H9 (cell line): ENCODE measurements at regions not wholly inside any gene's neighbourhood (a gene's known extent, or its start where the extent isn't known, plus 50 kb on each side); places are given as distances from the start of the nearest gene placed in this dataset.

ENCODE experiments used
- DNase-seq: peaks from one replicate; pipeline ENCODE4 v3.0.0-alpha.2; 2017
- H2AFZ ChIP-seq: one replicate; pipeline ENCODE4 v1.6.1; 2013; ENCODE audit warnings: mild to moderate bottlenecking, low read length, control low read depth, moderate library complexity
- H2AK5ac ChIP-seq: 2 replicates; pipeline ENCODE4 v1.6.1; 2013; ENCODE audit warnings: low read length, control low read depth, mixed read lengths; ENCODE audit not compliant: insufficient read length
- H2BK120ac ChIP-seq: one replicate; pipeline ENCODE4 v1.6.1; 2013; ENCODE audit warnings: low read depth, mild to moderate bottlenecking, low read length, control low read depth, inconsistent platforms; ENCODE audit not compliant: poor library complexity, severe bottlenecking
- H2BK12ac ChIP-seq: 2 replicates; pipeline ENCODE4 v1.6.1; 2013; ENCODE audit warnings: low read length, control low read depth, mixed read lengths, low read depth; ENCODE audit not compliant: insufficient read length
- H2BK15ac ChIP-seq: 2 replicates; pipeline ENCODE4 v1.6.1; 2013; ENCODE audit warnings: low read depth, low read length, control low read depth
- H2BK20ac ChIP-seq: one replicate; pipeline ENCODE4 v1.6.1; 2013; ENCODE audit warnings: low read depth, mild to moderate bottlenecking, low read length, control low read depth, inconsistent platforms; ENCODE audit not compliant: poor library complexity, severe bottlenecking
- H2BK5ac ChIP-seq: 2 replicates; pipeline ENCODE4 v1.6.1; 2013; ENCODE audit warnings: low read length, control low read depth, mixed read lengths; ENCODE audit not compliant: insufficient read length
- H3K14ac ChIP-seq: 2 replicates; pipeline ENCODE4 v1.6.1; 2013; ENCODE audit warnings: low read length, control low read depth; ENCODE audit not compliant: insufficient read depth
- H3K18ac ChIP-seq: 2 replicates; pipeline ENCODE4 v1.6.1; 2013; ENCODE audit warnings: low read depth, mild to moderate bottlenecking, mixed read lengths, low read length, control low read depth; ENCODE audit not compliant: insufficient read length
- H3K23ac ChIP-seq: 2 replicates; pipeline ENCODE4 v1.6.1; 2013; ENCODE audit warnings: low read length, control low read depth, mixed read lengths, low read depth; ENCODE audit not compliant: insufficient read length
- H3K23me2 ChIP-seq: 2 replicates; pipeline ENCODE4 v1.6.1; 2013; ENCODE audit warnings: low read depth, mild to moderate bottlenecking, mixed read lengths, low read length, control low read depth; ENCODE audit not compliant: insufficient read length, poor library complexity, severe bottlenecking
- H3K27ac ChIP-seq: 2 replicates; pipeline ENCODE4 v1.5.1; 2013; ENCODE audit warnings: low read length, control low read depth, mixed read lengths, low read depth; ENCODE audit not compliant: insufficient read length
- H3K27me3 ChIP-seq: 2 replicates; pipeline ENCODE4 v1.6.1; 2013; ENCODE audit warnings: low read length, control low read depth, inconsistent platforms; ENCODE audit not compliant: insufficient read depth
- H3K4ac ChIP-seq: 2 replicates; pipeline ENCODE4 v1.6.1; 2013; ENCODE audit warnings: low read depth, mild to moderate bottlenecking, control low read depth, inconsistent platforms, low read length, moderate library complexity
- H3K4me1 ChIP-seq: 2 replicates; pipeline ENCODE4 v1.6.1; 2013; ENCODE audit warnings: low read length, control low read depth, inconsistent platforms; ENCODE audit not compliant: insufficient read depth
- H3K4me2 ChIP-seq: 2 replicates; pipeline ENCODE4 v1.6.1; 2013; ENCODE audit warnings: low read length, control low read depth, mixed read lengths; ENCODE audit not compliant: insufficient read length, insufficient read depth
- H3K56ac ChIP-seq: 2 replicates; pipeline ENCODE4 v1.6.1; 2013; ENCODE audit warnings: low read depth, mild to moderate bottlenecking, mixed read lengths, low read length, control low read depth; ENCODE audit not compliant: insufficient read length
- H3K79me1 ChIP-seq: 2 replicates; pipeline ENCODE4 v1.6.1; 2013; ENCODE audit warnings: low read depth, mild to moderate bottlenecking, moderate library complexity, low read length, control low read depth, inconsistent platforms; ENCODE audit not compliant: insufficient read depth, poor library complexity, severe bottlenecking
- H3K79me2 ChIP-seq: 2 replicates; pipeline ENCODE4 v1.6.1; 2013; ENCODE audit warnings: low read length, control low read depth, inconsistent platforms; ENCODE audit not compliant: insufficient read depth
- H3K9ac ChIP-seq: 2 replicates; pipeline ENCODE4 v1.6.1; 2013; ENCODE audit warnings: low read length, control low read depth, mixed read lengths; ENCODE audit not compliant: insufficient read length; ENCODE audit errors: extremely low read depth
- H3K9me3 ChIP-seq: one replicate; pipeline ENCODE4 v1.6.1; 2013; ENCODE audit warnings: low read depth, low read length, inconsistent platforms; ENCODE audit not compliant: control insufficient read depth
- H3T11ph ChIP-seq: one replicate; pipeline ENCODE4 v1.6.1; 2013; ENCODE audit warnings: mild to moderate bottlenecking, low read length, control low read depth, inconsistent platforms
- H4K20me1 ChIP-seq: one replicate; pipeline ENCODE4 v1.6.1; 2013; ENCODE audit not compliant: control insufficient read depth, insufficient read length, insufficient read depth
- H4K5ac ChIP-seq: 2 replicates; pipeline ENCODE4 v1.6.1; 2013; ENCODE audit warnings: low read depth, mild to moderate bottlenecking, mixed read lengths, low read length, control low read depth; ENCODE audit not compliant: insufficient read length
- H4K8ac ChIP-seq: replicated peaks from 2 replicates; pipeline ENCODE4 v1.6.1; 2013; ENCODE audit warnings: low read length, control low read depth, mixed read lengths, low read depth; ENCODE audit not compliant: insufficient read length
- H4K91ac ChIP-seq: 2 replicates; pipeline ENCODE4 v1.6.1; 2013; ENCODE audit warnings: low read depth, mild to moderate bottlenecking, moderate library complexity, mixed read lengths, low read length, control low read depth; ENCODE audit not compliant: insufficient read length
- H3K27ac Mint-ChIP-seq, 3 experiments: 2 replicates in 2 of 3; 3 replicates in 1 of 3; pipeline ENCODE4 v1.8.0; 2020 to 2021; ENCODE audit warnings: mixed read lengths in 3 of 3, mild to moderate bottlenecking in 1 of 3, moderate library complexity in 1 of 3
- H3K27me3 Mint-ChIP-seq: 2 replicates; pipeline ENCODE4 v1.8.0; 2021; ENCODE audit warnings: low read depth, mild to moderate bottlenecking, moderate library complexity, mixed read lengths
- H3K36me3 Mint-ChIP-seq, 3 experiments: 2 replicates in 2 of 3; 3 replicates in 1 of 3; pipeline ENCODE4 v1.8.0; 2020 to 2021; ENCODE audit warnings: low read depth in 3 of 3, mixed read lengths in 3 of 3; ENCODE audit not compliant: insufficient read depth in 1 of 3
- H3K4me1 Mint-ChIP-seq, 2 experiments: 2 replicates each; pipeline ENCODE4 v1.8.0; 2020; ENCODE audit warnings: mixed read lengths in 2 of 2
- H3K4me3 Mint-ChIP-seq, 2 experiments: 2 replicates in 1 of 2; 3 replicates in 1 of 2; pipeline ENCODE4 v1.8.0; 2020 to 2021; ENCODE audit warnings: mild to moderate bottlenecking in 2 of 2, mixed read lengths in 2 of 2, moderate library complexity in 1 of 2
- H3K9me3 Mint-ChIP-seq, 2 experiments: 2 replicates in 1 of 2; 3 replicates in 1 of 2; pipeline ENCODE4 v1.8.0; 2020; ENCODE audit warnings: mild to moderate bottlenecking in 2 of 2, mixed read lengths in 2 of 2, moderate library complexity in 1 of 2
- CTCF ChIP-seq: fragments of 200-600 bp; sonication (generic); conservative IDR thresholded peaks from 3 replicates; pipeline ENCODE4 v1.8.0; 2021; ENCODE audit warnings: antibody characterized with exemption, mild to moderate bottlenecking
- WGBS: extraction: QIAGEN DNeasy Blood & Tissue Kit; methylation state at CpG from one replicate; pipeline ENCODE4 v1.1.7; 2013; ENCODE audit warnings: missing lambda C conversion rate, low lambda C conversion rate, mixed read lengths; ENCODE audit not compliant: insufficient read length; ENCODE audit errors: extremely low coverage; 5-methylcytosine and 5-hydroxymethylcytosine counted together

- Mint-ChIP-seq H3K4me1 (no peaks in the 10 kb centered on the region), H3K4me3 (no peak overlapping the region), H3K27ac (no peak overlapping the region; a peak in 1 of 7 replicates), H3K27me3 (peaks cover 5% of the 10 kb centered on the region), H3K36me3 (peaks cover 1 to 9% (median 5%) of the 10 kb centered on the region in 3 experiments; a peak in 4 of 7 replicates), H3K9me3 (peaks cover 13 to 16% of the 10 kb centered on the region in 2 experiments)
- Histone ChIP-seq H3K27me3 (no peaks in the 10 kb centered on the region), H2BK12ac (no peak overlapping the region), H3K4me1 (no peaks in the 10 kb centered on the region), H3K23me2 (no peaks in the 10 kb centered on the region), H3K27ac (no peak overlapping the region), H2AK5ac (no peak overlapping the region), H3K79me1 (no peaks in the 10 kb centered on the region), H4K8ac (no peak overlapping the region), H4K20me1 (no peaks in the 10 kb centered on the region), H2AFZ (no peak overlapping the region), H3K18ac (no peak overlapping the region), H4K5ac (no peak overlapping the region), H3T11ph (no peak overlapping the region), H3K56ac (no peak overlapping the region), H3K9ac (no peak overlapping the region), H3K4ac (no peak overlapping the region), H3K4me2 (no peak overlapping the region), H4K91ac (no peak overlapping the region), H3K23ac (no peak overlapping the region), H3K9me3 (no peaks in the 10 kb centered on the region), H2BK20ac (no peak overlapping the region), H3K79me2 (no peaks in the 10 kb centered on the region), H2BK15ac (no peak overlapping the region), H2BK120ac (no peak overlapping the region), H2BK5ac (no peak overlapping the region), H3K14ac (no peak overlapping the region)
- DNase-seq: no peak
- no CpG with 5 or more reads among the region's 12 CpGs for WGBS
- TF ChIP-seq CTCF: no peak
Observed at GRCh38 chr1:29845910-29846309, 609.6 kb downstream of the PTPRU start.
